ENCODE measurements at regions not wholly inside any gene's neighbourhood (a gene's known extent, or its start where the extent isn't known, plus 50 kb on each side); places are given as distances from the start of the nearest gene placed in this dataset.

DNA sequence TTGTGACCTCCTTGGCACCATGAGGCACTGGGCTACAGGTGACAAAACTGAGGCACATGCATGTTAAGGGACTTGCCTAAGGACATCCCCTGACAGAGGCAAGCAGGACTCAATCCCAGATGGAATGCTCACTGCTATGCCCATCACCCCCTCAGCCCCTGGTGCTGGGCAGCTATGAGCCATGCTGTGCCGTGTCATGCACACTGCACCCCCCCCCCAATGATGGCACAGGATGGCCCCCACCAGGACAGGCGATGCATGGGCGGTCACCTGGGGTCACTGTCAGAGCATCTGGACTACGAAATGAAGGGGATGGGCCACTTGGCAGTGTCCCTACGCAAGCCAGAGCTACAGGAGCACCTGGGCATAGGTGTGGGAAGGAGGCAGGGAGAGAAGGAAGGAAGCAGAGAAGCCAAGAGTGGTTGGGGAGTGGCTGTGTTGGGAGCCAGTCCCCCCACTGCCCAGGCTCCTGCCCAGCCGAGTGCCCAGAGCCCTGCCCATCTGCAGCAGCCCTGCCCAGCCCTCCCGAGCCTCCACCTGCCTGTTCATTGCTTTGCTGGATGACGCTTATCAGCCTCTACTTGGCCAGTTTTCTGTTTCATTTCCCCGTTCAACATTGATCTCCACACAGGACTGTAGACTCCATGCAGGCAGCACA is 84.9 kb upstream of the DIO3 start:
- TF ChIP-seq, protein P1, sequence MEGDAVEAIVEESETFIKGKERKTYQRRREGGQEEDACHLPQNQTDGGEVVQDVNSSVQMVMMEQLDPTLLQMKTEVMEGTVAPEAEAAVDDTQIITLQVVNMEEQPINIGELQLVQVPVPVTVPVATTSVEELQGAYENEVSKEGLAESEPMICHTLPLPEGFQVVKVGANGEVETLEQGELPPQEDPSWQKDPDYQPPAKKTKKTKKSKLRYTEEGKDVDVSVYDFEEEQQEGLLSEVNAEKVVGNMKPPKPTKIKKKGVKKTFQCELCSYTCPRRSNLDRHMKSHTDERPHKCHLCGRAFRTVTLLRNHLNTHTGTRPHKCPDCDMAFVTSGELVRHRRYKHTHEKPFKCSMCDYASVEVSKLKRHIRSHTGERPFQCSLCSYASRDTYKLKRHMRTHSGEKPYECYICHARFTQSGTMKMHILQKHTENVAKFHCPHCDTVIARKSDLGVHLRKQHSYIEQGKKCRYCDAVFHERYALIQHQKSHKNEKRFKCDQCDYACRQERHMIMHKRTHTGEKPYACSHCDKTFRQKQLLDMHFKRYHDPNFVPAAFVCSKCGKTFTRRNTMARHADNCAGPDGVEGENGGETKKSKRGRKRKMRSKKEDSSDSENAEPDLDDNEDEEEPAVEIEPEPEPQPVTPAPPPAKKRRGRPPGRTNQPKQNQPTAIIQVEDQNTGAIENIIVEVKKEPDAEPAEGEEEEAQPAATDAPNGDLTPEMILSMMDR (conservative IDR thresholded peaks at IDR 0.05; ENCODE audit: low read depth, low read length): no peak
- Histone ChIP-seq H3K36me3 (ENCODE audit: insufficient read depth) (no peaks in the 10 kb centered on the region), H3K4me3 (IDR thresholded peaks at IDR 0.05; ENCODE audit: insufficient read depth, low read depth, low read length) (no peak overlapping the region), H3K9ac (no peak overlapping the region), H3K27me3 (ENCODE audit: insufficient read depth, low read depth) (peaks cover 40% of the 10 kb centered on the region; the same call in 1 of the 2 replicates), H3K4me2 (no peak overlapping the region), H4K20me1 (ENCODE audit: insufficient read depth) (no peaks in the 10 kb centered on the region), H3K27ac (no peak overlapping the region), H3K79me2 (ENCODE audit: insufficient read depth, low read depth) (no peaks in the 10 kb centered on the region), H3K4me1 (ENCODE audit: low read depth, poor library complexity, severe bottlenecking) (no peaks in the 10 kb centered on the region), H2AFZ (ENCODE audit: low read depth) (no peak overlapping the region)

DNA sequence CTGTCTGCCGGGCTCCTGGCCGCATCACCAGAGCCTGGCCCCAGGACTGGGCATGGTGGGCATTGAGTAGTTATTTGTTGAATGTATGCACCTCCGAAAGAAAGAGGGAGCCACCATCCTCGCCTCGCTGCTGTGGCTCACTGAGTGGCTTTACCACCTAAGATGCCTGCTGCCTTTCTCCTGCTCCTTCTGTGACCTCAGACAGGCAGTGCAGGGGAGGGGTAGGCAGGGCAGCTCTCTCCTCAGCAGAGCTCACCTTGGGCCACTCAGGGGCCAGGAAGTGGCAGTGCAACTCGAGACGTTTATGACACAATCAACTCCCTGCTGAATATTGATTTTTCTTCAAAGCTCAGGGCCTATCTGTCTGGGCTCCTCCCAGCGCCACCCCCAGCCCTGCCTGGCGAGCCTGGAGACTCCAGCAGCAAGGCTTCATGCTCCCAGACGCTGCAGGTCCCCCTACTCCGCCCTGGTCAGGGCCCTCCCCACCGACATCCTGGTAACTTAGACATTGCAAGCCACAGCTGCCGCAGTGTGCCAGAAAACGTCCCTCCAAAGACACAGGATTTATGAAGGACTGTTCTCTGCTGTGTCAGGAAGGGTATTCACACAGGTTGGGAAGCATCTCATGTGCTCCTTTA is 84.3 kb upstream of the DIO3 start:
- Histone ChIP-seq H3K4me3 (IDR thresholded peaks at IDR 0.05; ENCODE audit: insufficient read depth, low read depth, low read length) (no peak overlapping the region), H3K9ac (no peak overlapping the region), H2AFZ (ENCODE audit: low read depth) (no peak overlapping the region), H3K4me2 (no peak overlapping the region), H3K27me3 (ENCODE audit: insufficient read depth, low read depth) (peaks cover 40% of the 10 kb centered on the region; the same call in 1 of the 2 replicates), H3K79me2 (ENCODE audit: insufficient read depth, low read depth) (no peaks in the 10 kb centered on the region), H3K4me1 (ENCODE audit: low read depth, poor library complexity, severe bottlenecking) (no peaks in the 10 kb centered on the region), H4K20me1 (ENCODE audit: insufficient read depth) (no peaks in the 10 kb centered on the region), H3K36me3 (ENCODE audit: insufficient read depth) (no peaks in the 10 kb centered on the region), H3K27ac (no peak overlapping the region)
- TF ChIP-seq, protein P1 (conservative IDR thresholded peaks at IDR 0.05; ENCODE audit: low read depth, low read length): no peak

DNA sequence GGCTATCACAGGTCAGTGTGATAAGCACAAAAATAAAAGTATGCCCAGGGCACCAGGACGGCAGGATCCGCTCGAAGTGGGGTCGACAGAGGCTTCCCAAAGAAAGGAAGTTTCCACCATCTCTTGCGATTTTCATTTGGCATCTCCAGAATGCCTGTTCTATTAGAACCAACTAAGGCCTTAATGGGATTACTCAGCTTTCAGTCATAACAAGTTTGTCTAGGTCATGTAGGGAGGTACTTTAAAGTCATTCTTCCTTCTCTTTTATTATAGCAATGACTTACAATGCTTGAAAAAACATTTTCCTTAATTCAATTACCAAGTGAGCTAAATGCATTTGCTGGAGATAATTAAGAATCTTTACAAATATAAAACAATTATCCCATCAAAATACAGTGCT is 83.6 kb upstream of the DIO3 start:
- no peak overlapping the region for H2AFZ ChIP-seq (ENCODE audit: low read depth)
- H3K36me3 ChIP-seq (ENCODE audit: insufficient read depth): no peaks in the 10 kb centered on the region
- H3K27me3 ChIP-seq (ENCODE audit: insufficient read depth, low read depth): peaks cover 40% of the 10 kb centered on the region; the same call in 1 of the 2 replicates
- no peak overlapping the region for H3K4me3 ChIP-seq (IDR thresholded peaks at IDR 0.05; ENCODE audit: insufficient read depth, low read depth, low read length)
- no peaks in the 10 kb centered on the region for H4K20me1 ChIP-seq (ENCODE audit: insufficient read depth)
- H3K4me1 ChIP-seq (ENCODE audit: low read depth, poor library complexity, severe bottlenecking): no peaks in the 10 kb centered on the region
- TF ChIP-seq, protein P1 (conservative IDR thresholded peaks at IDR 0.05; ENCODE audit: low read depth, low read length): no peak
- H3K9ac ChIP-seq: no peak overlapping the region
- no peak overlapping the region for H3K27ac ChIP-seq
- H3K79me2 ChIP-seq (ENCODE audit: insufficient read depth, low read depth): no peaks in the 10 kb centered on the region
- H3K4me2 ChIP-seq: no peak overlapping the region

DNA sequence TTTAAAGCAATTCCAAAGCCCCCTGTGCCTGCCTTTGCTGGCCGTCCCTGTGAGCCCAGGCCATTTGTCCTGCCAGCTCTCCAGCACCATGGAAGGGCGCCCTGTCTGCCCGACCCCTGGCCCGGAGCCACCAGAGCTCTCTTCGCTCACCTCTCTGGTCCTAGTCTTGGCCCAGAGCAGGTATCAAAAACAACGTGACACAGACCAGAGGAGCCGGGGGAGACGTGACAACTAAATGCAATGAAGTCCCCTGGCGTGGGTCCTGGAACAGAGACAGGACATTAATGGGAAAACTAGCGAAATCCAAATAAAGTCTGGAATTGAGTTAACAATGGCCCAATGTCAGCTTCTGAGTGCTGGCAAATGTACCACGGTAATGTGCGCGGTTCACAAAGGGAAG is 83.2 kb upstream of the DIO3 start:
- H4K20me1 ChIP-seq (ENCODE audit: insufficient read depth): no peaks in the 10 kb centered on the region
- H3K4me2 ChIP-seq: no peak overlapping the region
- H3K27me3 ChIP-seq (ENCODE audit: insufficient read depth, low read depth): peaks cover 40% of the 10 kb centered on the region; the same call in 1 of the 2 replicates
- no peak overlapping the region for H3K9ac ChIP-seq
- no peak overlapping the region for H3K4me3 ChIP-seq (IDR thresholded peaks at IDR 0.05; ENCODE audit: insufficient read depth, low read depth, low read length)
- no peak overlapping the region for H3K27ac ChIP-seq
- TF ChIP-seq, protein P1 (conservative IDR thresholded peaks at IDR 0.05; ENCODE audit: low read depth, low read length): no peak
- H3K79me2 ChIP-seq (ENCODE audit: insufficient read depth, low read depth): no peaks in the 10 kb centered on the region
- H3K36me3 ChIP-seq (ENCODE audit: insufficient read depth): no peaks in the 10 kb centered on the region
- no peaks in the 10 kb centered on the region for H3K4me1 ChIP-seq (ENCODE audit: low read depth, poor library complexity, severe bottlenecking)
- no peak overlapping the region for H2AFZ ChIP-seq (ENCODE audit: low read depth)
